H7 (cell line): ENCODE measurements at regions not wholly inside any gene's neighbourhood (a gene's known extent, or its start where the extent isn't known, plus 50 kb on each side); places are given as distances from the start of the nearest gene placed in this dataset.

ENCODE experiments used
- DNase-seq: peaks from one replicate; pipeline ENCODE4 v3.0.0; 2012
- H3K27me3 ChIP-seq: 2 replicates; pipeline ENCODE4 v1.6.0; 2011; ENCODE audit warnings: mild to moderate bottlenecking, low read length; ENCODE audit not compliant: control insufficient read depth, insufficient read depth
- H3K36me3 ChIP-seq: replicated peaks from 2 replicates; pipeline ENCODE4 v1.5.1; 2011; ENCODE audit warnings: low read length; ENCODE audit not compliant: control insufficient read depth, insufficient read depth
- H3K4me3 ChIP-seq: 2 replicates; pipeline ENCODE4 v1.5.1; 2011; ENCODE audit warnings: low read depth, mild to moderate bottlenecking, control low read depth, low read length, moderate library complexity; ENCODE audit not compliant: insufficient read depth

GRCh38 chr3:67312155-67312554 lies 314.0 kb downstream of the KBTBD8 start:
- Histone ChIP-seq H3K27me3 (no peaks in the 10 kb centered on the region), H3K36me3 (no peaks in the 10 kb centered on the region), H3K4me3 (no peak overlapping the region)
- DNase-seq = no peak

- Histone ChIP-seq H3K27me3 (no peaks in the 10 kb centered on the region), H3K36me3 (no peaks in the 10 kb centered on the region), H3K4me3 (no peak overlapping the region)
- DNase-seq = no peak
Observed at GRCh38 chr3:67318162-67318561, 320.1 kb downstream of the KBTBD8 start.

GRCh38 chr3:67324554-67324953 lies 326.4 kb downstream of the KBTBD8 start:
- Histone ChIP-seq H3K27me3 (no peaks in the 10 kb centered on the region), H3K36me3 (no peaks in the 10 kb centered on the region), H3K4me3 (no peak overlapping the region)
- no peak for DNase-seq
